Mucosa of descending colon (tissue), 3 donors: ENCODE measurements at regions not wholly inside any gene's neighbourhood (a gene's known extent, or its start where the extent isn't known, plus 50 kb on each side); places are given as distances from the start of the nearest gene placed in this dataset.

Source experiments
- ATAC-seq: fragments of 200-7000 bp; cut with Tn5 transposase; one replicate; pipeline ENCODE4 v1.9.1; 2020; ENCODE audit warnings: mild to moderate bottlenecking, moderate library complexity
- DNase-seq, 3 donors: peaks; one replicate each; pipeline ENCODE4 v3.0.0-alpha.2; 2020
- H3K36me3 ChIP-seq: fragments of 200-600 bp; one replicate; pipeline ENCODE4 v1.8.0; 2021; ENCODE audit warnings: low read depth, mild to moderate bottlenecking
- H3K4me1 ChIP-seq: fragments of 200-600 bp; one replicate; pipeline ENCODE4 v1.8.0; 2021; ENCODE audit warnings: low read depth, mild to moderate bottlenecking
- H3K4me3 ChIP-seq: fragments of 200-600 bp; one replicate; pipeline ENCODE4 v1.8.0; 2021; ENCODE audit warnings: mild to moderate bottlenecking
- H3K9me3 ChIP-seq: fragments of 200-600 bp; one replicate; pipeline ENCODE4 v1.8.0; 2021; ENCODE audit warnings: mild to moderate bottlenecking
- intact Hi-C, 2 donors: fragments of 100-400 bp; cut with DNase I in 1 of 2; cut with micrococcal nuclease in 1 of 2; formaldehyde crosslinking; loops; one replicate each; pipeline versions ENCODE4 v1.11.0 to v1.11.1; 2022; cut with DNase I, micrococcal nuclease
- TF ChIP-seq, protein P1 (sequence below): fragments of 200-600 bp; IDR thresholded peaks from one replicate; pipeline ENCODE4 v1.8.0; 2022; ENCODE audit warnings: antibody characterized with exemption, mild to moderate bottlenecking
- donor health status: DM: no; HTN: no; CAD: no; lungs with moderate emphysema.
- donor health status: DM: no; HTN: no; CAD: no.
- donor health status: DM: no; HTN: yes; CAD: no.

DNA sequence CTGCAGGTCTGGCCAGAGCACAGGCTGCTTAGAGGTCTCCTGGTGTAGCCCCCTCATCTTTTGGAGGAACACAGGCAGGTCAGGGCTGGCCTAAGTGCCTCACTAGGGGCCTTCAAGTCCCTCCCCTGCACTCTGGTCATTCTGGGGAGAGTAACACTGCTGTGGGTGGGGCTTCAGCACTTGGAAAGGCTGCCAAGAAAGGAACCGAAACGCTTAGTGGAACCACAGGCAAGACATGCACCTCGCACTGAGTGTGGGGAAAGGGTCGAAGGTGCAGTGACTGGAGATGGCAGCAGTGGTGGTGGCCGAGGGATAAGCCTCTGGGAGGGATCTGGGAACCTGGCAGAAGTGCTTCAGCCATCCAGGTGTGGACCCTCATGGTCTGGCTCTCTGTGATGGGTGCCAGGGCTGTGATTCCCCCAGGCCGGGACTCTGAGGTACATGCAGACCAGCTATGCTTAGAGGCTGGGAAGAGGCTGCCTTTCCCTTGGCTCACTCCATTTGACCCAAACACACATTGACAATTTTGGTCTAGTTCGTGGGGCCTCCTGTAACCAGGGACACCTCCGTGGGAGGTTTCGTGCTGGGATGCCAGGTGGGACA lies 182.9 kb upstream of the CSF3R start:
- ATAC-seq = peak; percentile 17
- no peak overlapping the region for H3K4me3 ChIP-seq

DNA sequence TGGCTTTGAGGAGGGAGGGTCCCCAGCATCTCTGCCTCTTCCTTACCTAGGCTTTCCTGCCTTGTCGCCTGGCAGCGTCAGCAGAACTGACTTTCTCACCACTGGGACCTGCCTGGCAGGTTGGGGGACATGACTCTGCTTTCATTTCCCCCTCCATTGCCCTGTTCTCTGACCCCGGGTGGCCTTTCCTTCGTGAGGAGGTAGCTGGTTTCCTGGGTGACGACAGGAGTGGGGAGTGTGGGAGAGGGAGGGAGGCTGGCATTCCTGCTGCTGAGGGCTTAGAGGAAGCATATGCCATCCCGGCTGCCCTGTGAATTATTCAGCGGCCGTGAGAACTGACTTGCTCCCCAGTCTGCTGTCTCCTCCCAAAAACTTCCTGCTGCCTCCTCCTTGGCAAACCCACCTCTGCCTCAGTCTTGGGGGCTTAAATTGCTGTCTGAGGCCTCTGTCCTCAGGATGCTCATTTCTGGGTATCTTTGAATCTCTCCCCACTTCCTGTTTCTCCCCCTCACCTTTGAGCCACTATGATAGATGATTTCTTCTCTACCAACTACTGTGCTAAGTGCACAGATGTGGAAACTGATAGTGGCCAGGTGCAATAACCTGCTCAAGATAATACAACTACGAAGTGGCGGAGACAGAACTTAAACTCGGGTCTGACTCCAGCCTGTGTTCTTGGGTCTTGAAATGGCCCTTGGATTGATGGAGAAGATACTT lies 182.0 kb upstream of the CSF3R start:
- DNase-seq = no peak
- TF ChIP-seq, protein P1, sequence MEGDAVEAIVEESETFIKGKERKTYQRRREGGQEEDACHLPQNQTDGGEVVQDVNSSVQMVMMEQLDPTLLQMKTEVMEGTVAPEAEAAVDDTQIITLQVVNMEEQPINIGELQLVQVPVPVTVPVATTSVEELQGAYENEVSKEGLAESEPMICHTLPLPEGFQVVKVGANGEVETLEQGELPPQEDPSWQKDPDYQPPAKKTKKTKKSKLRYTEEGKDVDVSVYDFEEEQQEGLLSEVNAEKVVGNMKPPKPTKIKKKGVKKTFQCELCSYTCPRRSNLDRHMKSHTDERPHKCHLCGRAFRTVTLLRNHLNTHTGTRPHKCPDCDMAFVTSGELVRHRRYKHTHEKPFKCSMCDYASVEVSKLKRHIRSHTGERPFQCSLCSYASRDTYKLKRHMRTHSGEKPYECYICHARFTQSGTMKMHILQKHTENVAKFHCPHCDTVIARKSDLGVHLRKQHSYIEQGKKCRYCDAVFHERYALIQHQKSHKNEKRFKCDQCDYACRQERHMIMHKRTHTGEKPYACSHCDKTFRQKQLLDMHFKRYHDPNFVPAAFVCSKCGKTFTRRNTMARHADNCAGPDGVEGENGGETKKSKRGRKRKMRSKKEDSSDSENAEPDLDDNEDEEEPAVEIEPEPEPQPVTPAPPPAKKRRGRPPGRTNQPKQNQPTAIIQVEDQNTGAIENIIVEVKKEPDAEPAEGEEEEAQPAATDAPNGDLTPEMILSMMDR = no peak
- intact Hi-C loops = no loop called here

More for the DNA sequence above, 182.9 kb upstream of the CSF3R start:
- intact Hi-C loops = no loop called here
- no peaks in the 10 kb centered on the region for H3K9me3 ChIP-seq
- TF ChIP-seq, protein P1 = no peak
- H3K36me3 ChIP-seq = no peaks in the 10 kb centered on the region
- peak in 1 of 3 donors; percentile 15 for DNase-seq
- H3K4me1 ChIP-seq = no peaks in the 10 kb centered on the region

DNA sequence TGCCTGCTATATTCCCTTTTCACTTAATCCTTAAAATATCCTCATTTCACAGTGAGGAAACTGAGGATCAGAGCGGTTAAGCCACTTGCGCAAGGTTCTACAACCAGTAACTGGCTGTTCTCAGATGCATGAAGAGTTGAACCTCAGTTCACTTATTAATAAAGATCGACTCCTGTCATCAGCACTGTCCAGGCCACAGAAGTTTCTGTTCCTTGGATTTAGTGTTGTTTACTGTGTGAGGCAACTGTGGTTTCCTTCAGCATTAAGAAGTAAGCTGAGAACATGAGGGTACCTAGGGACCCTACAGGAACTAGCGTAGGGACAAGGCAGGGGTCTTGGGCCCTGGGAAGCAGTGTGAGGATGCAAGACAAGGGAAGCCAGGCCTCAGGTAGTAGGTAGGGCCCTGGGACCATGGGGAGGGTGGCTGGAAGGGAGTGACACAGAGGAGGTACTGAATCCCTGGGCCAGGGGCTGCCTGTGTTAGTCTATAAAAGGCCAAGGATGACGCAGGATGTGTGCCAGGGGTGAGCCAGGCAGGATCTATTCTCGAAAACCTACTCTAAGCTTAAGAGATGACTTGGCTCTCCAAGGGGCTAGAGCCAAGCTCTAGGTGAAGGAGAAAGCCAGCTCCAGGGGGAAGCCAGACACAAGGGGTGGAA lies 181.2 kb upstream of the CSF3R start:
- no peaks in the 10 kb centered on the region for H3K9me3 ChIP-seq
- DNase-seq (no peak), ATAC-seq (no peak)
- no peaks in the 10 kb centered on the region for H3K4me1 ChIP-seq
- intact Hi-C loops = no loop called here
- TF ChIP-seq, protein P1 = no peak
- no peaks in the 10 kb centered on the region for H3K36me3 ChIP-seq
- H3K4me3 ChIP-seq = no peak overlapping the region

More for the DNA sequence above, 182.0 kb upstream of the CSF3R start:
- no peaks in the 10 kb centered on the region for H3K4me1 ChIP-seq
- H3K36me3 ChIP-seq = no peaks in the 10 kb centered on the region
- no peak overlapping the region for H3K4me3 ChIP-seq
- no peak for ATAC-seq
- H3K9me3 ChIP-seq = no peaks in the 10 kb centered on the region

DNA sequence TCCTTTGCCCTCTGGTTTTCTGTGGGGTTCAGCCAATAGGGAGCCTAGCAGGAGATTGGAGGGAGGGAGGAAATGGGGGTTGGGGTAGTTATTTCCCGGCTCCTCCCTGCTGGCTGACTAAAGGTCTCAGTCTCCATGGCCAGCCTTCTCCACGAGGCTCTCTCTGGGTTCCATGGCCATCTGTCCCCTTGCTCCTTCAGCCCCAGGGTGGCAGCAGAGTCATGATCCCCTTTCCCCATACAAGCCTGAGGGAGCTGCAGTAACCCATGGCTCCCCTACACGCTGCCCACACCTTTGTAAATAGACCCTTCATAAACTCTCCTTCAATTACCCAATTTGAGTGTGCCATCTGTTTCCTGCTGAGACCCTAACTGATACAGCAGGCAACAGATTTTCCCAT lies 176.1 kb upstream of the CSF3R start:
- no peaks in the 10 kb centered on the region for H3K4me1 ChIP-seq
- ATAC-seq (no peak), DNase-seq (no peak)
- no peaks in the 10 kb centered on the region for H3K36me3 ChIP-seq
- no peaks in the 10 kb centered on the region for H3K9me3 ChIP-seq
- H3K4me3 ChIP-seq = no peak overlapping the region
- TF ChIP-seq, protein P1 = no peak
- intact Hi-C loops = no loop called here

DNA sequence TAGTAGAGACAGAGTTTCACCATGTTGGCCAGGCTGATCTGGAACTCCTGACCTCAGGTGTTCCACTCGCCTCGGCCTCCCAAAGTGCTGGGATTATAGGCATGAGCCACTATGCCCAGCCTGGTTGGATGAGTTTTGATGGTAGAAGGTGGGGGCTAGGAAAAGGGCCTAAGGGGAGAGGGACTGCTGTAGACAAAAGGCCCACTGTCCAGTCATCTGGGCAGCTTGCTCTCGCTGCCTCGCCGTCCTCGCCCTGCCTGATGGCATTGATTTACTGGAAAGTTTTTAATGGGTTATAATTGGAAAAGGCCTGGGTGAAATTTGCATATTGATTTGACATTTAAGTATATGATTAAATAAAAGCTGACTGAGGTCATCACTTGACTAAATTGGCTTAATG lies 175.1 kb upstream of the CSF3R start:
- intact Hi-C loops = no loop called here

More for the DNA sequence above, 175.1 kb upstream of the CSF3R start:
- ATAC-seq (no peak), DNase-seq (no peak)
- H3K36me3 ChIP-seq = no peaks in the 10 kb centered on the region
- no peaks in the 10 kb centered on the region for H3K9me3 ChIP-seq
- TF ChIP-seq, protein P1 = no peak
- H3K4me1 ChIP-seq = no peaks in the 10 kb centered on the region
- H3K4me3 ChIP-seq = no peak overlapping the region
